HG02798 (cell line): ENCODE measurements at regions not wholly inside any gene's neighbourhood (a gene's known extent, or its start where the extent isn't known, plus 50 kb on each side); places are given as distances from the start of the nearest gene placed in this dataset.

Source experiments
- ATAC-seq: cut with Tn5 transposase; IDR thresholded peaks from one replicate; pipeline ENCODE4 v1.9.1; 2021; ENCODE audit warnings: mild to moderate bottlenecking; ENCODE audit not compliant: unreplicated experiment, poor library complexity

- no peak for ATAC-seq
These were observed 659.7 kb downstream of the CENPC start for GRCh38 chr4:66885501-66886165.

DNA sequence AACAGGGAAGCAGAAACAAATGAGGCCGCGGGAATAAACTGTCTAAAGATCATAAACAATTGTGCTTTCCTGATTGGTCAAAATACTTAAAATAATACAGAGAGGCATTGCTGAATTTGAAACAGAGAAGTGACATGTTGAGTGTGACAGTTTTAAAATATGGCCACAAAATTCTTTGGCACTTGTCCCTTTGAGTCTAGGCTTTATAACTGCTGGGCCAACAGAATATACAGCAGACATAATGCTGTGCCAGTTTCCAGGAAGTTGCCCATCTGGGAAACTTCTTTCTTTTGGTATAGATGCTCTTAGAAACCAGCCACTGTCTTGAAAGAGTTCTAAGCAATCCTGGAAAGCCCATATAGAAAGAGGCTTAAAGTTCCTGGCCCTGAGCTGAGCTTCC is 668.4 kb downstream of the CENPC start:
- no peak for ATAC-seq

DNA sequence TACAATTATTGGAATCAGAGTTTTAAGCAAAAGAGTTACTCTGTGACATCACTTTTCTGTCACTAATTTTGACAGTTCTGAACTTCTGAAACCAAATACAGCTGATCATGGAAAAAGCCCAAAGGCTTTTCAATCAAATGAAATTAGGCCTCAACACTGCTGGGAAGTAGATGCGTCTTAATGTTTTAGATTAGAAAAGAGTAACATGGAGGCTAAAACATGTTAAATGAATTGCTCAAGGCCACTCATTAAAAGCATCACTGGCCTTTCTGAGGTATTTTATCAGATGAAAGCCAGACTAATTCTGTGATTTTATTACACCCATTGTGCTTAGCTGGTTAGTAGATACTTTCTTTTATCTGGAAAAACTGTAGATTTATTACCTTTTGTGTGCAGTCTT is 672.6 kb downstream of the CENPC start:
- ATAC-seq, result no peak

DNA sequence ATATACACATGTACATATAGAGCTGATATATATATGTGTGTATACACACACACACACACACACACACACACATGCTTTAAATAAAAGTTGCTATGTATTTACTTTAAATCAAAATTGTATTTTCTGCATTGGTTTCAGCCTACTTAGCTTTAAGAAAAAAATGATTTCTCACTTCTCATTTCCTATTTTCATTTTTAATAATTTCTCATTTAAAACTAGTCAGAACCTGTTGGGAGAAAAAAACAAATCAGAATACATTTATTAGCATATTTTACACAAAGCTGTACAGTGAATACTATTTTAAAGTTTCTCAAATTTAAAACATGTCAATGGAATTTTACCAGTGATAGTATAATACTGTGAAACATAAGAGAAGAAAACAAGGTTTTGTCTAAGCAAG is 681.8 kb downstream of the CENPC start:
- ATAC-seq, result no peak

DNA sequence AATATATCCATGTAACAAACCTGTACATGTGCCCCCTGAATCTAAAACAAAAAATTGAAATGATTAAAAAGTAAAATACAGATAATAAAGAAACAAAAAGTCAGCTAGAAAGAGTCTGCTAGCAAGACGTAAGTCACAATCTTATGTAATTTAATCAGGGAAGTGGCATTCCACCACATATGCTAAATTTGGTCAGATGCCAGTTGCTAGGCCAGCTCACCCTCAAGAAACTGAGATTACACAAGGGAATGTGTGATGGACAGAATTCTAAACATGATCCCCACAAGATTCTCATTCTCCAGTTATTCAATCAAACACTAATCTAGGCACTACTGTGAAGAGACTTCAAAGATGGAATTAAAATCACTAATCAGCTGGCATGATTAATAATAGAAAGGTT is 689.3 kb downstream of the CENPC start:
- ATAC-seq, result no peak

DNA sequence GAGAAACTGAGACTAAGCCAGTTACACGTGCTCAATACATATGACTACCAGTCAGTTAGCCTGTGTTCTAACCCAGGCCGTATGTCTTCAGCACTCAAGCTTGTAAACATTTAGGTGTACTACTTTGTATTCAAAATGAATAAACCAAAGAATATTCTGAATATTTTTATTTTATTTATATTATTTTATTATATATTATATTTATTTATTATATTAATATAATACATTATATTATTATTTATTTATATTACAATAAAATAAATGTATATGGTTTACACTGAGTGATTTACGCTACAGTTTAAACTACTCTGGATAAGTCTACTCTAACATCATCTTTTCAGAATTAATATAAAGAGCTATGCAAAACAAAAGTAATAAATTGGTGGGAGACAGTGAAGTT is 691.5 kb downstream of the CENPC start:
- no peak for ATAC-seq

DNA sequence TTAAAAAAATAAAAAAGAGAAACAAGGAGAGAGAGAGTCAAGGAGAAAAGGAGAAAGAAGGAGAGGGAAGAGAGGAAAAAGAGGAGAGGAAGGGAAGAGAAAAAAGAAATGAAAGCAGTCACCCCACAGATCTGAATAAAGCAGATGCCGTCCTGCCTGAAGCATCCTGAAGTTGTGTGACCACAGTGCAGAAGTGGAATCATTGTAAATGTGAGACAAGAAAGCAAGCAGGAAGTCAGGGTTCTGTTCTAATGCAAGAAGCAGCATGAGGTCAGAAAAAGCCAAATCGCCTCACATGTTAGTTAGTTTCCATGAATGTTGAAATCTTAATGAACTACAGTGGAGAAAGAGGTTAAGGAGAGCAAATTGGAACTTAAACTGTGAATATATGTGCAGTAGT is 692.5 kb downstream of the CENPC start:
- no peak for ATAC-seq

DNA sequence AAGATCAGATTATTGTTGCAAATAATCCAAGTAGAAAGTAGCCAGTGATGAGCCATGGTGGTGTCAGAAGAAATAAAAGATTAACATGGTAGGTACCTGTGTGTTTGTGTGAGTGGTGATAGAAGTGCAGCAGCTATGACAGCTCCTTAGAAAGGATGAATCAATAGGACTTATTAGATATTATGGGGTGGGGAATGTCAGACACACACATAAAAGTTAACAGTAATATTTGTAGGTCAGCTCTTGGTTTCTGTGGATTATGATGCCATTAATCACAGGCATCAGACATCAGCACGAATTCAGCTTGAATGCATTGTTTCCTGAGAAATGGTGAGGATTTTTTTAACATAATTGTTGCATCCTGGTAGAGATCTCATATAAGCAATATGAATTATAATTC is 695.7 kb downstream of the CENPC start:
- no peak for ATAC-seq

DNA sequence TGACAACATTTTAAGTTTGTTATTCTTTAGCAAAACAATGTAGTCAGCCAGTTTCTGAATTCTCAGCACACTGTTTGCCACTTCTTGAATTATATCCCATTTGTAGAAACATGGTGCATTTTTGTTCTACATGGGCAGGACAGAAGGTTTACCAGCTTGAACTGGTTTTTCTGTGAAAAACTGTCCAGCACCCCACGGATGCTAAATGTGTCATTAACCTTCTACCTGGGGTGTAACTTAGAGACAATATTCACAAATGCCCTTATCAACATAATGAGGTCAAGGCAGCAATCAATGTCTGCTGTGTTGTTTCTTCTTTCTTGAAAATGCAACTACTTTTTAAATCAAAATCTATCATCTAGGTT is 702.6 kb downstream of the CENPC start:
- no peak for ATAC-seq

- ATAC-seq, result no peak
These were observed 703.1 kb downstream of the CENPC start for GRCh38 chr4:66842026-66842723.

GRCh38 chr4:66840178-66840577 is 705.1 kb downstream of the CENPC start:
- no peak for ATAC-seq

GRCh38 chr4:66837279-66837922 is 707.9 kb downstream of the CENPC start:
- ATAC-seq, result no peak

GRCh38 chr4:66829310-66829709 is 716.0 kb downstream of the CENPC start:
- no peak for ATAC-seq

DNA sequence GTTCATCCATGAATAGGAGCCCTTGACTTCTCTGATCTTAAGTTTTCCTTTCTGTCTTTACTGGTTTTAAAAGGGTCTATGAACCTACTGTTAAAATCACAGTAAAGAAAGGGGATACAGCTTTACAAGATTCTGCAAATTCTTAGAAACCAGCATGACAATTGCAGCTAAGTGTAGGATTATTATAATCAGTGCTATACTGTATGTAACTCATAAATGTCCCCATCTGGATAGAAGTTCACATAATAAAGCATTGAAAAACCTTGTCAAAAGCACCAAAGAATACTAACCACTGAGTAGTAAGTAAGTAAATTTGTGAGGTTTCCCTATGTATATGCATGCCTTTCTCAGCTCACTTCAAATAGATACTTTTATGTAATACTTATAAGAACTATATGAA is 724.6 kb downstream of the CENPC start:
- ATAC-seq, result no peak

DNA sequence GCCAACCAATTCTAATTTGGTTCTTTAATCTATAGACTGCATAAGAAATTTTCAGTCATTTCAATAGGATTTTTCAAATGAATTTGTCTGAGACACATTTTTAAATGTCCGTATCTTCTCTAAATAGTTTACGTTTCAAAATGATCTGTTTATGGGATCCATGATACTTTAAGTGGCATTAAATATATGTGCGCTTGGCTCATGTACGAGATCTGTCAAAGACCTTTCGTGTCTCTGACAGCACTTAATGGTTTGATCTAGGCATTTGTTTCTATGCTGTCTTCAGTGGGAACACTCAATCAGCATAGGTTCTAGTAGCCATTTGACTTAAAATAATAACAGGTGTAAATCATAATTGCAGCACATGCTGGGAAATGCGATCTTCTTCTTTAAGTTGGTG is 731.0 kb downstream of the CENPC start:
- ATAC-seq, result no peak

DNA sequence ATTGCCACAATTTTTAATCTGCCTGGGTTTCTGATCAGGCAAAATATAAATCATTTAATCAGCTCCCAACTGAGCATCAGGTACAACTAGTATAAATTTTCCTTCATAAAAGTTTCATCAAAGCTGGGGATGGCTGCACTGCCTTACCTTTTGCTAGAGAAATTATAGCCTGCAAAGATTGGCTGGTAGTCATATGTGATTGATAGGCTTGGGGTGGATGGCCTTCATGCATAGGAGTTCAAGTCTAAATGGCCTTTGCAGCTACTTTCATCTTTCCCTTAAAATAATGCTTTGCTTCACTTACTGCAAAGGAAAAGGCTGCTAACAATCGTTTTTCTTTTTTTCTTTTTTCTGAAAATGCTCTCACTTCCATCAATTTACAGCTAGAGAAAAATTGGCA is 739.7 kb downstream of the CENPC start:
- ATAC-seq, result no peak

- no peak for ATAC-seq
These were observed 740.3 kb downstream of the CENPC start for GRCh38 chr4:66804979-66805378.

DNA sequence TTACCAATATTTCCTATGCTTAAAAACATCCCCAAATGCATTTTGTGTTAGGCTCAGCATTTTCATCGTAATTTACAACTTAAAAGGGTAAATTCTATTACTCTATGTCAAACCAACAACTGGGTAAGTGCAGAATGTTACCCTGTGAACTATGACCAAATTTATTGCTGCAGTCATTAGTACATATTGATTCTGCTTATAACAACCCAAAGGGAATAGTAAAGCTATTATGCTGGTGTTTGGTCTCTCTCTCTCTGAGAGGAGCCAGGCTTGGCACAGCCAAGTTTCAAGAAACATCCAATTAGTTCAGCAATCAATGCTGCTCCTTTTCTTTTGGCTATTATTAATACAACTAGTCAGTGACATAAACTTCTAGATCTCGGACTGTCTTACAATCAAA is 747.7 kb downstream of the CENPC start:
- ATAC-seq, result no peak

- no peak for ATAC-seq
These were observed 749.6 kb downstream of the CENPC start for GRCh38 chr4:66795724-66796123.

DNA sequence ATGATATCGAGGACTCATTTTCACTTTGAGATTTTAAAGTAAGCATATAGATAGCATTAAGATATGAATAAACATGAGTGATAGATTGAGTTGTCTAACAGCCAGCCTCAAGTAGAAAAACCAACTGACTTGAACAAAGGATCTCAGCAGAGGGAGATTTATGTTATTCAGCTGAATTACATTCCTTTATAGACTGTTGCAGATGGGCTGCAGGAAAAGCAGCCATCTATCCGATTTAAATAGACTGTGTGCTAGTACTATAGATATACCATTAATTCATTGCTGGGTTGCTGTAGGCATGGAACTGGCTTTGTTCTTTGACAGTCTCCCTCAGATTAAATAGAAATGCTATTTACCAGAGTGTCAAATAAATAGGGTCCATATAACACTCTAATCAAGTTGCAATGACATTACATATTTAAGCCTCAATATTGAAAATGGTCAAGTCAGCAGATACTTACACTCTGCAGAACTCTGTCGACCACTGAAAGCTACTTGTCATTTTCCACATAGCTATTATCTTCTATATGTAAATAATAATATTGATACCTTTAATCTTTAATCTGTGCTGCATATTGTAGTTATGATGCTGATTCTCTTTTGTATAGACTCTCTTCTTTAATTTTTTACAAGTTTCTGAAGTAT is 750.8 kb downstream of the CENPC start:
- ATAC-seq, result no peak

- no peak for ATAC-seq
These were observed 753.6 kb downstream of the CENPC start for GRCh38 chr4:66791686-66792085.
